Ovary (tissue), 3 donors: ENCODE measurements at regions not wholly inside any gene's neighbourhood (a gene's known extent, or its start where the extent isn't known, plus 50 kb on each side); places are given as distances from the start of the nearest gene placed in this dataset.

Source experiments
- CTCF ChIP-seq, 3 donors: fragments of 450-650 bp in 2 of 3; fragments of 200-600 bp in 1 of 3; IDR thresholded peaks; one replicate each; pipeline versions ENCODE4 v1.5.1 to v1.8.0; 2016 to 2022; ENCODE audit warnings: antibody characterized with exemption in 3 of 3, mild to moderate bottlenecking in 1 of 3
- EP300 ChIP-seq: sonication (generic); formaldehyde crosslinking; IDR thresholded peaks from one replicate; pipeline ENCODE4 v1.6.1; 2017; ENCODE audit warnings: antibody characterized with exemption
- POLR2A ChIP-seq: fragments of 450-650 bp; IDR thresholded peaks from one replicate; pipeline ENCODE4 v1.6.1; 2017; ENCODE audit warnings: antibody characterized with exemption, mild to moderate bottlenecking, moderate library complexity
- donor health status: DM: no; HTN: no; CAD: no.

GRCh38 chr6:1449896-1450295 lies 60.5 kb downstream of the FOXF2 start:
- no peak for TF ChIP-seq CTCF (IDR thresholded peaks at IDR 0.05)
- TF ChIP-seq POLR2A, result no peak
- TF ChIP-seq EP300, result no peak
